Natural killer cell (primary cell): ENCODE measurements at regions not wholly inside any gene's neighbourhood (a gene's known extent, or its start where the extent isn't known, plus 50 kb on each side); places are given as distances from the start of the nearest gene placed in this dataset.

ENCODE experiments used
- ATAC-seq, 3 donors: fragments of 150-1000 bp in 2 of 3; fragments of 200-7000 bp in 1 of 3; cut with Tn5 transposase; 1 replicate in 1 of 3; 2 replicates in 2 of 3; pipeline ENCODE4 v1.10.0; 2021; ENCODE audit warnings: mild to moderate bottlenecking in 2 of 3, moderate library complexity in 2 of 3
- DNase-seq, 2 donors: peaks; one replicate each; pipeline versions ENCODE4 v3.0.0 to v3.0.0-alpha.2; 2013 to 2021; ENCODE audit warnings: mixed read lengths in 1 of 2
- H3K27ac ChIP-seq: one replicate; pipeline ENCODE4 v1.5.1; 2013; ENCODE audit warnings: mild to moderate bottlenecking, low read length
- H3K27me3 ChIP-seq: one replicate; pipeline ENCODE4 v1.6.1; 2013; ENCODE audit warnings: low read length; ENCODE audit not compliant: control insufficient read depth, insufficient read depth
- H3K36me3 ChIP-seq: one replicate; pipeline ENCODE4 v1.6.1; 2013; ENCODE audit warnings: low read length; ENCODE audit not compliant: control insufficient read depth, insufficient read depth
- H3K4me1 ChIP-seq: one replicate; pipeline ENCODE4 v1.6.1; 2013; ENCODE audit warnings: low read length; ENCODE audit not compliant: control insufficient read depth, insufficient read depth
- H3K4me3 ChIP-seq: one replicate; pipeline ENCODE4 v1.5.1; 2013; ENCODE audit warnings: low read length
- H3K9me3 ChIP-seq: one replicate; pipeline ENCODE4 v1.6.1; 2013; ENCODE audit warnings: low read length; ENCODE audit not compliant: control insufficient read depth, insufficient read depth
- H3K27ac Mint-ChIP-seq, 2 donors: one replicate each; pipeline ENCODE4 v1.8.0; 2022; ENCODE audit warnings: mild to moderate bottlenecking in 2 of 2, mixed read lengths in 2 of 2, moderate library complexity in 1 of 2
- H3K27me3 Mint-ChIP-seq, 2 donors: one replicate each; pipeline ENCODE4 v1.8.0; 2022; ENCODE audit warnings: low read depth in 2 of 2, mixed read lengths in 2 of 2
- H3K36me3 Mint-ChIP-seq: one replicate; pipeline ENCODE4 v1.8.0; 2022; ENCODE audit warnings: mixed read lengths
- H3K4me1 Mint-ChIP-seq, 2 donors: one replicate each; pipeline ENCODE4 v1.8.0; 2022; ENCODE audit warnings: mixed read lengths in 2 of 2
- H3K4me3 Mint-ChIP-seq: one replicate; pipeline ENCODE4 v1.8.0; 2022; ENCODE audit warnings: mild to moderate bottlenecking, moderate library complexity, mixed read lengths
- H3K9me3 Mint-ChIP-seq, 2 donors: one replicate each; pipeline ENCODE4 v1.8.0; 2022; ENCODE audit warnings: mixed read lengths in 2 of 2
- CTCF ChIP-seq: fragments of 200-600 bp; IDR thresholded peaks from one replicate; pipeline ENCODE4 v1.8.0; 2022; ENCODE audit warnings: antibody characterized with exemption
- WGBS: methylation state at CpG from one replicate; pipeline ENCODE4 v1.1.7; 2013; ENCODE audit warnings: missing lambda C conversion rate; ENCODE audit not compliant: insufficient coverage; 5-methylcytosine and 5-hydroxymethylcytosine counted together
- intact Hi-C: fragments of 100-400 bp; cut with micrococcal nuclease; formaldehyde crosslinking; loops from one replicate; pipeline ENCODE4 v1.14.2; 2022

- Histone ChIP-seq H3K36me3 (no peaks in the 10 kb centered on the region), H3K9me3 (peaks cover 3% of the 10 kb centered on the region), H3K27me3 (no peaks in the 10 kb centered on the region), H3K27ac (no peak overlapping the region), H3K4me3 (no peak overlapping the region), H3K4me1 (no peaks in the 10 kb centered on the region)
- DNase-seq (no peak), ATAC-seq (no peak)
- Mint-ChIP-seq H3K27ac (no peak overlapping the region), H3K4me1 (peaks cover 0 to 4% of the 10 kb centered on the region in 2 donors), H3K27me3 (no peaks in the 10 kb centered on the region), H3K9me3 (no peaks in the 10 kb centered on the region), H3K4me3 (no peak overlapping the region), H3K36me3 (no peaks in the 10 kb centered on the region)
- no peak for TF ChIP-seq CTCF
- intact Hi-C loops = no loop called here
Measured at GRCh38 chr5:87054821-87055220, 212.9 kb upstream of the RASA1 start.

- intact Hi-C loops = no loop called here
- Mint-ChIP-seq H3K9me3 (peaks cover 4 to 12% of the 10 kb centered on the region in 2 donors), H3K36me3 (peaks cover 20% of the 10 kb centered on the region), H3K27ac (no peak overlapping the region), H3K4me1 (no peaks in the 10 kb centered on the region), H3K27me3 (no peaks in the 10 kb centered on the region), H3K4me3 (no peak overlapping the region)
- no peak overlapping the region for H3K27ac ChIP-seq
- H3K4me1 ChIP-seq = no peaks in the 10 kb centered on the region
- no peaks in the 10 kb centered on the region for H3K27me3 ChIP-seq
- no peak overlapping the region for H3K4me3 ChIP-seq
- ATAC-seq (no peak), DNase-seq (no peak)
- no peaks in the 10 kb centered on the region for H3K9me3 ChIP-seq
- 100% methylated on average over 1 of the region's 1 CpG for WGBS
- TF ChIP-seq CTCF = no peak
- H3K36me3 ChIP-seq = no peaks in the 10 kb centered on the region
Measured at GRCh38 chr5:87061046-87061445, 206.6 kb upstream of the RASA1 start.

GRCh38 chr5:87069311-87069710 lies 198.4 kb upstream of the RASA1 start:
- no peak overlapping the region for H3K27ac ChIP-seq
- no peaks in the 10 kb centered on the region for H3K36me3 Mint-ChIP-seq
- H3K9me3 ChIP-seq = no peaks in the 10 kb centered on the region
- H3K4me3 Mint-ChIP-seq = no peak overlapping the region
- intact Hi-C loops = no loop called here
- H3K9me3 Mint-ChIP-seq = no peaks in the 10 kb centered on the region
- no peaks in the 10 kb centered on the region for H3K27me3 ChIP-seq
- no peak for TF ChIP-seq CTCF
- ATAC-seq (peak in 1 of 3 donors; percentile 34), DNase-seq (no peak)
- no CpG with 5 or more reads among the region's 2 CpGs for WGBS
- no peaks in the 10 kb centered on the region for H3K27me3 Mint-ChIP-seq
- H3K4me1 Mint-ChIP-seq = peaks cover 9 to 19% of the 10 kb centered on the region in 2 donors
- peak overlapping the region in 1 of 2 donors; percentile 56 for H3K27ac Mint-ChIP-seq
- H3K4me3 ChIP-seq = no peak overlapping the region
- H3K36me3 ChIP-seq = no peaks in the 10 kb centered on the region
- peaks cover 14% of the 10 kb centered on the region for H3K4me1 ChIP-seq

GRCh38 chr5:87069974-87070608 lies 197.6 kb upstream of the RASA1 start:
- H3K36me3 ChIP-seq = no peaks in the 10 kb centered on the region
- no peak overlapping the region for H3K27ac ChIP-seq
- H3K36me3 Mint-ChIP-seq = no peaks in the 10 kb centered on the region
- DNase-seq (peak in 1 of 2 donors; percentile 40), ATAC-seq (peak in 2 of 3 donors; percentile 42 to 58)
- peak overlapping the region in 1 of 2 donors; percentile 56 for H3K27ac Mint-ChIP-seq
- 46% methylated on average over 2 of the region's 3 CpGs for WGBS
- no peaks in the 10 kb centered on the region for H3K27me3 ChIP-seq
- H3K9me3 ChIP-seq = no peaks in the 10 kb centered on the region
- H3K4me3 Mint-ChIP-seq = no peak overlapping the region
- H3K27me3 Mint-ChIP-seq = no peaks in the 10 kb centered on the region
- peaks cover 17 to 27% of the 10 kb centered on the region in 2 donors for H3K4me1 Mint-ChIP-seq
- no peak overlapping the region for H3K4me3 ChIP-seq
- peak; percentile 41 for TF ChIP-seq CTCF
- intact Hi-C loops = loop anchor here (1.0 kb wide), 1 partner anchor 330 kb away; no protein-coding TSS in a partner anchor
- H3K9me3 Mint-ChIP-seq = no peaks in the 10 kb centered on the region
- H3K4me1 ChIP-seq = peaks cover 21% of the 10 kb centered on the region
